Astrocyte of the spinal cord (primary cell): ENCODE measurements at regions not wholly inside any gene's neighbourhood (a gene's known extent, or its start where the extent isn't known, plus 50 kb on each side); places are given as distances from the start of the nearest gene placed in this dataset.
"Not testable (repeated sequence)": the region's sequence is repeated elsewhere in the genome, so short reads cannot be mapped to it uniquely, and the experiment has no call there.

Experiments used
- DNase-seq: peaks from one replicate; pipeline ENCODE4 v3.0.0; 2011; ENCODE audit warnings: low read depth, low spot score
- H3K4me3 ChIP-seq: 2 replicates; pipeline ENCODE4 v1.5.1; 2011; ENCODE audit warnings: low read depth, mild to moderate bottlenecking, low read length, moderate library complexity
- CTCF ChIP-seq: IDR thresholded peaks from 2 replicates; pipeline ENCODE4 v1.5.1; 2012; ENCODE audit warnings: low read depth, mild to moderate bottlenecking, low read length, inconsistent platforms
- in situ Hi-C: cut with HindIII; loops from 2 replicates; pipeline ENCODE4 v1.10.0; 2017; ENCODE audit warnings: low sequenced_read_pairs

- in situ Hi-C loops: no loop called here
- TF ChIP-seq CTCF: no peak
- no peak for DNase-seq
- no peak overlapping the region for H3K4me3 ChIP-seq
These were observed 348.5 kb downstream of the JRKL start for GRCh38 chr11:96738311-96738710.

- in situ Hi-C loops: no loop called here
- TF ChIP-seq CTCF: no peak
- peak; percentile 29 for DNase-seq
- no peak overlapping the region for H3K4me3 ChIP-seq
These were observed 351.3 kb downstream of the JRKL start for GRCh38 chr11:96741068-96741467.

DNA sequence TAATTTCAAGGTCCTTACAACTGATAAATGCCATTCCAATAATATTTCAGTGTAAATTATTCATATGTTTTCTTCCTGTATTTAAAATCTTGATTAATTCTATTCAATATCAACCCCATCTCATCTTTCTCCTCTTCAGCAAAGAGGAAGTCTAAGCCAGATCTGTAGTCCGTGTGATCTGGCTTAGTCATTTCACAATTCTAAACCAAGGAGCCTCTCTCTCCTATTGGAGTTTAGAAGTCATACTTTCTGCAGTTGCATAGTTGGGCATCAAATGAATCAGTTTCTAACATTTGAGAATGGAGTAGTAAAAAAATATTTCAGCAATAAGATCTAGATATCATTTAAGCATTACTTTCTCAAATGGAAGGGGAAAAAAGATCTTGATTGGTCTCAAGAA lies 354.9 kb downstream of the JRKL start:
- no peak overlapping the region for H3K4me3 ChIP-seq
- in situ Hi-C loops: no loop called here
- no peak for DNase-seq
- no peak for TF ChIP-seq CTCF

- no peak for TF ChIP-seq CTCF
- in situ Hi-C loops: no loop called here
- peak; percentile 53 for DNase-seq
- no peak overlapping the region for H3K4me3 ChIP-seq
These were observed 359.0 kb downstream of the JRKL start for GRCh38 chr11:96748639-96749370.

DNA sequence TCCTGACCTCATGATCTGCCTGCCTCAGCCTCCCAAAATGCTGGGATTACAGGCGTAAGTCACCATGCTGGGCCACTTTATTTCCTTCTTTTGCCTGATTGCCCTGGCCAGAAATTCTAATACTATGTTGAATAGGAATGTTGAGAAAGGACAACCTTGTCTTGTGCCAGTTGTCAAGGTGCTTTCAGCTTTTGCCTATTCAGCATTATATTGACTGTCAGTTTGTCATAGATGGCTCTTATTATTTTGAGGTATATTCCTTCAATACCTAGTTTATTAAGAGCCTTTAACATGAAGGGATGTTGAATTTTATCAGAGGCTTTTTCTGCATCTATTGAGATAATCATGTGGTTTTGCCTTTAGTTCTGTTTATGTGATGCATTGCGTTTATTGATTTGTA lies 362.0 kb downstream of the JRKL start:
- in situ Hi-C loops, H3K4me3 ChIP-seq, DNase-seq: not testable (repeated sequence)

DNA sequence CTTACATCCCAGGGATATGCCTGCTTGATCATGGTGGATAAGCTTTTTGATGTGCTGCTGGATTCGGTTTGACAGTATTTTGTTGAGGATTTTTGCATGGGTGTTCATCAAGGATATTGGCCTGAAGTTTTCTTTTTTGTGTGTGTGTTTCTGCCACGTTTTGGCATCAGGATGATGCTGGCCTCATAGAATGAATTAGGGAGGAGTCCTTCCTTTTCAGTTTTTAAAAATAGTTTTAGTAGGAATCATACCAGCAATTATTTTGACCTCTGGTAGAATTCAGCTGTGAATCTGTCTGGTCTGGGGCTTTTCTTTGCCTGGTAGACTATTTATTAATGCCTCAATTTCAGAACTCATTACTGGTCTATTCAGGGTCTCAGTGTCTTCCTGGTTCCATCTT lies 362.4 kb downstream of the JRKL start:
- DNase-seq: no peak
- in situ Hi-C loops: no loop called here
- TF ChIP-seq CTCF: no peak
- H3K4me3 ChIP-seq: no peak overlapping the region

GRCh38 chr11:96753997-96754396 lies 364.2 kb downstream of the JRKL start:
- TF ChIP-seq CTCF: no peak
- in situ Hi-C loops: no loop called here
- H3K4me3 ChIP-seq: no peak overlapping the region
- DNase-seq: no peak
